NCI-H82 (cell line): ENCODE measurements at regions not wholly inside any gene's neighbourhood (a gene's known extent, or its start where the extent isn't known, plus 50 kb on each side); places are given as distances from the start of the nearest gene placed in this dataset.

Experiments
- DNase-seq: peaks from one replicate; lab custom pipeline; 2025; lab: John Stamatoyannopoulos, UW

DNA sequence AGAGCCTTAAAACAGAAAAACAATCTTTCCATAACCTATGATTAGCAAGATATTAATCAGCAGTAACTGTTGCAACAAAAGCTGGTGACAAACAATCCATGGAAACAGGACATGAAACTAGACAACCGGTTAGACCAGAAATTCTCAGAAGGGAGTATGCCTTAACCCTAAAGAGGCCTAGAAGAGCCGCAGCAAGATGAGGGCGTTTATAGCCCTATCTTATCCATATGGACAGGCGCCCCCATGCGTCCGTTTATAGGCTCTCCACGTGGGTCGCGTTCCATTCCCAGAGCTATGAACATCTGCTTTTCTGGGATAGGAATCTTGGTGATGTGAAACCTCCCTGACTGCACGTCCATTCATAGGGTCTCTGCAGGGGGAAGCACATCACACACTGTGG is 1662.7 kb upstream of the PABPC4L start:
- DNase-seq = peak; percentile 7

- DNase-seq = no peak
These were observed 1639.2 kb upstream of the PABPC4L start for GRCh38 chr4:135840781-135841180.

- no peak for DNase-seq
These were observed 1638.1 kb upstream of the PABPC4L start for GRCh38 chr4:135839712-135840111.

- no peak for DNase-seq
These were observed 1637.3 kb upstream of the PABPC4L start for GRCh38 chr4:135838889-135839288.

GRCh38 chr4:135834471-135834870 is 1632.9 kb upstream of the PABPC4L start:
- no peak for DNase-seq

DNA sequence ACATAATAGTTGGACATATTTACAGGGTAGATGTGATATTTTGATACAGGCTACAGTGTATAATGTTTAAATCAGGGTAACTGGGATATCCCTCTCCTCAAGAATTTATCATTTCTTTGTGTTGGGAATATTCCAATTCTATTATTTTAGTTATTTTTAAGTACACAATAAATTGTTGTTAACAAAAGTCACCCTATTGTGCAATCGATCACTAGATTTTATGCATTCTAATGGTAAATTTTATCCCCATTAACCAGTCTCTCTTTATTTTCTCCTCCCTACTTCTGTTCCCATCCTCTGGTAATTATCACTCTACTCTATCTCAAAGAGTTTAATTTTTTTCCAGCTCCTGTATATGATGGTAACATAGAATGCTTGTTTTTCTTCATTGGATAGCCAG is 1631.9 kb upstream of the PABPC4L start:
- DNase-seq = no peak

GRCh38 chr4:135824759-135825296 is 1623.2 kb upstream of the PABPC4L start:
- no peak for DNase-seq

DNA sequence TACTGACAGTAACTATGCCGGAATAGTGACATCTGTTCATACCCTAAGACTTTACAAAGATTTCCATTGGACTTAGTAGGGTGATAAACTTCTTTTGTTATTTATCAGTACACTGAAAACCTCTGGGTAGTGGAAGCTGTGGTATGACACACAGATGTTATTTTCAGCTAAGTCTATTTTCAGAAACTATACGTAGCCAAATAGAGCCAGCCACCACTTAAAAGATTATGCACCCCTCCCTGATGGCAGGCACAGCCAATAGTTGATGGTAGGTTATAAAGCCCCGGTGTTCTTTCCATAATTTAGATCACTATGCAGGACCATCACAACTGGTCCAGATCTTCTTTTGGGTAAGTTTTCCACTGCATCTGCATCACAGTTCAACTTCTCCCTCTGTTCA is 1603.2 kb upstream of the PABPC4L start:
- DNase-seq = peak; percentile 38

GRCh38 chr4:135777361-135777760 is 1575.8 kb upstream of the PABPC4L start:
- no peak for DNase-seq

- DNase-seq = no peak
These were observed 1574.3 kb upstream of the PABPC4L start for GRCh38 chr4:135775909-135776308.

DNA sequence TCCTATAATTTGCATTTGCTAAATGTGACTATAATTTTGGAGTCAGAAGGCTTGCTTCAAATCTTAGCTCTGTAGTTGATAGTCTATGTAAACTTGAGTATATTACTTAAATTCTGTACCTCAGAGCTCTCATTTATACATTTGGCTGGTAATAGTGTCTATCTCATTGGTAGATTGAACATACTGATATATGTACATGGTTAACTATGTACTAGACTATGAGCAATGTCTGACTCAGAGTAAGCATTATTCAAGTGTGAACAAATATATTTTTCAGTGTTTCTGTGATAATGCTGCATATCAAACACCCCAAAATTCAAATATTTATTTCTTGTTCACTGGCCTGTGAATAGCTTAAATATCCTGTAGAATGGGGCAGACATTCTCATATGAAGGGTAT is 1568.9 kb upstream of the PABPC4L start:
- DNase-seq = no peak

DNA sequence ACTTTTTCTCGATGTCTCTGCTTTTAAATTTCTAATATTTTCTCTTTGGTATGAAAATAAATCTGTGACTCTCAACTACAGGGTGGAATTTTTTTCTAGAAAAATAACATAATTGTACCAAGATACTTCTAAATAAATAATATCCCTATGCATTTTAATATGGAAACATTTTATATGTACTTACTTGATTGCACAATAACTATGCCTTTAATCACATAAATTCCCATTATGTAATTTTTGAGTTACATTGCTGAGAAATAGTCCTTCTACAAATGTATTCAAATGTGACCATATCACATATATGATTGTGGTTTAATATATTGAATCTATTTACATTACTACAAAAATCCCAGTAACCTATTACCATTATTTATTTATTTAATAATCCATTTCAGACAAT is 1543.3 kb upstream of the PABPC4L start:
- DNase-seq = no peak

GRCh38 chr4:135741583-135741982 is 1540.0 kb upstream of the PABPC4L start:
- no peak for DNase-seq

DNA sequence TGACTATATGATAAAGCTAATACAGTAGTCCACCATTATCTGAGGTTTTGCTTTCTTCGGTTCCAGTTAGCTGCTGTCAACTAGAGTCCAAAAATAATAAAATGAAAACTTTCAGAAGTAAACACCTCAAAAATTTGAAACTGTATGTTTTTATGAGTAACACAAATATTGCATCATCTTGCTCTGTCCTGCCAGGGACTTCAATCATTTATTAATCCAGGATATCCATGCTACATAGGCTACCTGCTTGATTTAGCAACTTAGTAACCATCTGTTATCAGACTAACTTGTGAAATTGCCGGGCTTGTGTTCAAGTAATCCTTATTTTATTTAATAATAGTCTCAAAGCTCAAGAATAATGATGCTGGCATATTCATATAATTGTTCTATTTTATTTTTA is 1537.8 kb upstream of the PABPC4L start:
- DNase-seq = peak; percentile 38

DNA sequence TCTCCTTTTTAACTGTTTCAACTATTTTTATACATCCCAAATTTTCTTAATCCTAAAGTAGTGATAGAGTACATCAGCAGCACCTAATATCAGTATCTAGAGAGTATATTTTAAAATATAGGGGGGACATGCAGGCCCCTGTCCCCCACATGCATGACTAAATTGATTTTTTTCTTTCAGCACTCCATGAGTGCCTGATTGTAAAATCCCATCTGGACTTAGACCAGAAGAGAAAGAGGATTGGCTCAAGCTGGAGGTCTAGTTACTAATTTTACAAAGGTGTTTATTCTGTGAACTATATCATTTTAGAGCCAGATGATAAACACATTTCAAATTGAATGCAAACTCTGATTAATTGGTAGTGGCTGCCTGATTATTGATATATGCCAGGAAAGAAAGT is 1533.9 kb upstream of the PABPC4L start:
- no peak for DNase-seq

- DNase-seq = no peak
These were observed 1530.9 kb upstream of the PABPC4L start for GRCh38 chr4:135732448-135732847.

GRCh38 chr4:135731682-135732081 is 1530.1 kb upstream of the PABPC4L start:
- DNase-seq = peak; percentile 15

GRCh38 chr4:135724421-135724820 is 1522.8 kb upstream of the PABPC4L start:
- no peak for DNase-seq

GRCh38 chr4:135718019-135718418 is 1516.4 kb upstream of the PABPC4L start:
- DNase-seq = no peak

DNA sequence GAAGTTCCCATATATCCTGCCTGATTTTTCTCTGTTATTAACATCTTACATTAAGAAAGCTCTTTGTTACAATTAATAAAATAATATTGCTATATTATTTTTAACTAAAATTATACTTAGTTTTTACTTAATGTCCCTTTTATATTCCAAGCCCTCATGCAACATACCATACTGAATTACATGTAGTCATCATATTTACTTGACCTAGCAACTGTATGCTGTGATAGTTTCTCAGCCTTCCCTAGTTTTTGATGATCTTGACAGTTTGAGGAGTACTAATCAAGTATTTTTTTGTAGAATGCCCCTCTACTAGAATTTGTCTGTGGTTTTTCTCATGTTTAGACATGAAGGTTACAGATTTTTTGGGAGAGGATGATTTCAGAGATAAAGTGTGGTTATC is 1503.8 kb upstream of the PABPC4L start:
- DNase-seq = no peak

DNA sequence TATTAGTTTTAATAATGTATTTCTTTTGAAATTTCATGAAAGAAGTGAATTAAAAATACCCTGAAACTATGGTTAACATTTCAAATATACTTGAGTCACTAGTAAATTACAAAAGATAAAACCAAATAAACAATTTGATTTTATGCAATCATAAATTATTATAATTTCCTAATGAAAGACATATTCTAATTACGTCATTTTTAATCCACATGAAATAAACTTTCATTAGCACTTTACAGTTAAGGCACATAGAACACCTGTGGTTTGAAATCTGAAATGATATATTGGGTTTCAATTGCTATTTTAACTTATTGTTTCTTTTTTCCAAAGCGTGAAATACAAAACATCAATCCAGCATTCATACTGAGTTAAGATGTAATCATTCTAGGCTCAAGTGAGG is 1492.5 kb upstream of the PABPC4L start:
- no peak for DNase-seq

GRCh38 chr4:135684001-135684400 is 1482.4 kb upstream of the PABPC4L start:
- DNase-seq = no peak

DNA sequence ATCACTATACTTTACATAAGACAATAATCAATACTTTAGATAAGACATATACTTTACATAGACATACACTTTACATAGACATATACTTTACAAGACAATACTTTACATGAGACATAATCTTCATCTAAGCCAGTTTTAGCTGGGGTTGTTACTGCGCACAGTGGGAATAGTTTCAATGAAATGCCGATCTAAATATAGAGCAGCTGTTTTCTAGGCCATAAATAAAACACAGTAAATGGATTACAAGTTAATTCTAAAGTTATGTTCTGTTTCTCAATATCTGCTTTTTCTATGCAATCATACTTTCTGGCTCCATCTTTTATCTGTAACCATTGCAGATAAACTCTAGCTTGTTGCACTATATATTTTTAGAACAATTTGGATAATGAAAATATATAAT is 1470.6 kb upstream of the PABPC4L start:
- DNase-seq = peak; percentile 42

DNA sequence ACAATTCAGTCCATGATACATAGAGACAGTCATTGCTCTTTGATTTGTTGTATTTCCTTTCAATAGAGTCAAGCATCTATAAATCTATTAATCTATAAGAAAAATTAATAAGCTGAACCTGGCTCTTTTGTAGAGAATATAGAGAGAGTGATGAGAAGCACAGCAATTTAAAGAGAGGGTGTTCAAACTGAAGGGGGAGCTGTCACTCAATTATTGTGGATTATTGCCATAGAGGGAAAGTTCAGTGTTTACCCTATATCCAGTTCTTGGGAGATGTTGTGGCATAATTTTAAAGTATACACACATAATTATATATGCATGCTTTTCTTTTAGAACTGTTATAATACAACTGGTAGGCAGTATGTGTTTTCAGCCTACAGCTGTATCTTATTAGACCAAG is 1469.0 kb upstream of the PABPC4L start:
- peak; percentile 0 for DNase-seq
